ENCODE measurements at regions not wholly inside any gene's neighbourhood (a gene's known extent, or its start where the extent isn't known, plus 50 kb on each side); places are given as distances from the start of the nearest gene placed in this dataset.

DNA sequence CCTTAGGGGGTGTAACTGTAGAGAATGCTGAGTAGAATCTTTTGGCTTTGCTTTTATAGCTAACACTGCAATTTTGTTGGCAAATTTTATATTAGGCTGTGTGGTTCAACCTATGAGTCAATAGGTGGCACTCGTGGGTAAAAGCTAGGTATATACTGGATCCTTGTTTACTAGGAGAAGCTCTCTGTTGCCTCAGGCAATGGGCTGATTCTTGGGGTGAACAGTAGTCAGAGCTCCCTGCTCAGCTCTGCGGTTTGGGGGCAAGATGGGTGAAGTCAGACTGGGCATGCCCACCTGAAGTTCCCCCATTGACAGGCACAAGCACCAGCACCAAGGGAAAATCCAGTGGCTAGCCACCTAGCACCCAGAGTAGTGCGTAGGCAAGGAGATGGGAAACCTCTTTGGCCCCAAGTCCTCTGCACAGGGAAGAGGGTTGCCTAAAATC, 238.7 kb downstream of the FAM181B start:
- TF ChIP-seq POLR2A (IDR thresholded peaks at IDR 0.05): no peak
- TF ChIP-seq, protein P1, sequence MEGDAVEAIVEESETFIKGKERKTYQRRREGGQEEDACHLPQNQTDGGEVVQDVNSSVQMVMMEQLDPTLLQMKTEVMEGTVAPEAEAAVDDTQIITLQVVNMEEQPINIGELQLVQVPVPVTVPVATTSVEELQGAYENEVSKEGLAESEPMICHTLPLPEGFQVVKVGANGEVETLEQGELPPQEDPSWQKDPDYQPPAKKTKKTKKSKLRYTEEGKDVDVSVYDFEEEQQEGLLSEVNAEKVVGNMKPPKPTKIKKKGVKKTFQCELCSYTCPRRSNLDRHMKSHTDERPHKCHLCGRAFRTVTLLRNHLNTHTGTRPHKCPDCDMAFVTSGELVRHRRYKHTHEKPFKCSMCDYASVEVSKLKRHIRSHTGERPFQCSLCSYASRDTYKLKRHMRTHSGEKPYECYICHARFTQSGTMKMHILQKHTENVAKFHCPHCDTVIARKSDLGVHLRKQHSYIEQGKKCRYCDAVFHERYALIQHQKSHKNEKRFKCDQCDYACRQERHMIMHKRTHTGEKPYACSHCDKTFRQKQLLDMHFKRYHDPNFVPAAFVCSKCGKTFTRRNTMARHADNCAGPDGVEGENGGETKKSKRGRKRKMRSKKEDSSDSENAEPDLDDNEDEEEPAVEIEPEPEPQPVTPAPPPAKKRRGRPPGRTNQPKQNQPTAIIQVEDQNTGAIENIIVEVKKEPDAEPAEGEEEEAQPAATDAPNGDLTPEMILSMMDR (IDR thresholded peaks at IDR 0.05): peak in 4 of 12 donors; percentile 16 to 21 (median 18)

Measured in heart left ventricle (tissue), 13 donors.